ENCODE measurements at regions not wholly inside any gene's neighbourhood (a gene's known extent, or its start where the extent isn't known, plus 50 kb on each side); places are given as distances from the start of the nearest gene placed in this dataset.
"Not testable (repeated sequence)": the region's sequence is repeated elsewhere in the genome, so short reads cannot be mapped to it uniquely, and the experiment has no call there.

- WGBS, 2 donors: 54 to 60% methylated on average over 3 of the region's 3 CpGs
- H3K4me3 ChIP-seq; FAIRE-seq; ATAC-seq; intact Hi-C loops (cut with DNase I); H3K36me3 ChIP-seq; H3K27ac ChIP-seq; H3K4me1 ChIP-seq; H3K9me3 ChIP-seq; H3K27me3 ChIP-seq; DNase-seq: not testable (repeated sequence)
These were observed 82.5 kb downstream of the POTEH start for GRCh38 chr22:15772337-15772736.

GRCh38 chr22:15775118-15775517 lies 85.3 kb downstream of the POTEH start:
- H3K27me3 ChIP-seq; ATAC-seq; H3K9me3 ChIP-seq; intact Hi-C loops (cut with DNase I); H3K27ac ChIP-seq; FAIRE-seq; H3K4me1 ChIP-seq; H3K4me3 ChIP-seq; H3K36me3 ChIP-seq: not testable (repeated sequence)
- DNase-seq: peak in 2 of 6 donors; percentile 29 to 53
- WGBS, 2 donors: 47 to 52% methylated on average over 4 of the region's 7 CpGs

DNA sequence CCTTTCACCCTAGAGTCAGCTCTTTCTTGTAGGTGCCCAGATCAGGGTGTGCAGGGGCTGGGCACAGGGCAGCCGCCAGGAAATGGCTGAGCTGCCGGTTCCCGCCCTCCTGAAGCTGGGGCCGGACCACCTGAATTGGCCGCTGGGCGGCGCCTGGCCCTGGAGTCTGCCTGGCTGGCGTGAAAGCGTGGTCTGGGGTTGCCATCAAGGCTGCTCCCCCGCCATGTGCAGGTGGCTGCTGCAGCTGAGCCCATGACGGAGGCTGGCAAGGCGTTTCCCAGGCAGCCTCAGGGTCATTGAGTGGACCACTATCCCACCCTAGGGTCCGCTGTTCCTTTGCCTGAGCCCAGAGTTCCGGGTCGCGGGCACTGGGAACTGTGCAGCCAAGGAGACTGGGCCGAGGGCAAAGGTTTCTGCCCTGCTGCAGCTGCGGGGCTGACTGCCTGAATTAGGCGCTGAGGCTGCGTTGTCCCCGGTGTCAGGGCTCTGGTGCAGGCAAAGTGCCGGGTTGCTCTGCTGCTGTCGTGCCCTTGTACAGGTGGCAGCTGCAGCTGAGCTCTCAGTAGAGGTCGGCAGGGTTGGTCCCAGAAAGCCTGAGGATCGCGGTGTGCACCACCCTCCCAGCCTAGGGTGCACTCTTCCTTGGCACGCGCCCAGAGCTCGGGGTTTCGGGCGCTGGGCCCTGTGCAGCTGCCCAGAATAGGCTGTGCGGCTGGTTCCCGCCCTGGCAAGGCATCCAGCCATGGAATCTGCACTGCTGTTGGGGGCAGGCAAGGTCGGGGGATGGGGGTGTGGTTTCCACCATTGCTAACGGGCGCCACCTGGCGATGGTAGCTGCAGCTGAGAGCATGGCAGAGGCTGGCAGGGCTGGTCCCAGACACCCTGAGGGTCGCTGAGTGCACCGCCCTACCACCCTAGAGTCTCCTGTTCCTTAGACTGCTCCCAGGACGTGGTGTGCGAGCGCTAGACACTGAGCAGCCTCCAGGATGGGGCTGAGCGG lies 86.1 kb downstream of the POTEH start:
- H3K27me3 ChIP-seq; H3K4me1 ChIP-seq; FAIRE-seq; H3K36me3 ChIP-seq; intact Hi-C loops (cut with DNase I); H3K9me3 ChIP-seq; H3K27ac ChIP-seq; H3K4me3 ChIP-seq: not testable (repeated sequence)
- 59 to 62% methylated on average over 15 to 17 of the region's 43 CpGs for WGBS, 2 donors
- ATAC-seq (peak; percentile 74 to 97 (median 93)), DNase-seq (peak in 4 of 6 donors; percentile 18 to 87 (median 46))

DNA sequence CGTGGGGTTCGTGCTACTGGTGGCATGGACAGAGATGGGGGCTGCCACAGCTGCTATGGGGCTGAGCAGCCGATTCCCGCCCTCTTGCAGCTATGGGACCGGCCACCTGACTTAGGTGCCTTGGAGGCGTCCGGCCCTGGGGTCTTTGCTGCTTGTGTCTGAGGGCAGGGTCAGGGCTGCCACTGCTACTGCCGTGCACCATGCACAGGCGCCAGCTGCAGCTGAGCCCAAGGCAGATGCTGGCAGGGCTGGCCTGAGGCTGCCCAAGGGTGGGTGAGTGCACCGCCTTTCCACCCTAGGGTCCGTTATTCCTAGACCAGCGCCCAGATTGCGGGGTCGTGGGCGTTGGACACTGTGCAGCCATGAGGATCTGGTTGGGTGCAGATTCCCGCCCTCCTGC lies 86.9 kb downstream of the POTEH start:
- WGBS, 2 donors: 54 to 56% methylated on average over 8 to 10 of the region's 16 CpGs
- ATAC-seq; H3K4me3 ChIP-seq; H3K27ac ChIP-seq; intact Hi-C loops (cut with DNase I); H3K36me3 ChIP-seq; H3K4me1 ChIP-seq; FAIRE-seq; H3K27me3 ChIP-seq; H3K9me3 ChIP-seq: not testable (repeated sequence)
- DNase-seq: peak in 1 of 6 donors; percentile 26

- H3K9me3 ChIP-seq; FAIRE-seq; H3K4me3 ChIP-seq; intact Hi-C loops (cut with DNase I); H3K27me3 ChIP-seq; DNase-seq; H3K36me3 ChIP-seq; H3K27ac ChIP-seq; H3K4me1 ChIP-seq; ATAC-seq: not testable (repeated sequence)
- 63 to 79% methylated on average over 4 to 6 of the region's 24 CpGs for WGBS, 2 donors
These were observed 87.3 kb downstream of the POTEH start for GRCh38 chr22:15777150-15777549.

DNA sequence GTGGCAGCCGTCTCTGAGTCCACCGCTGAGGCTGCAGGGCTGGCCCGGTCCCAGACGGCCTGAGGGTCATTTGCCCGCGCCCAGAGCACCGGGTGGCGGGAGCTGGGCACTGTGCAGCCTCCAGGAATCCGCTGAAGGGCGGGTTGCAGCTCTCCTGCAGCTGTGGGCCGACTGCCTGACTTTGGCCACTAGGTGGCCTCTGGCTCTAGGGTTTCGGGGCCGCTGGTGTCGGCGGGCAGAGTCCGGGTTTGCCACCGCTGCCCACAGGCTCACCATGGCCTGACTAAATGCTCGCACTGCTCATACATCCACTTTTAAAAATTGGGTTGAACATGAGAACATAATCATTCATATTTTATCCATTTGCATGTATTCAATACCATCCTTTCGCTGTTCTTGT lies 87.7 kb downstream of the POTEH start:
- FAIRE-seq; H3K27ac ChIP-seq; H3K4me1 ChIP-seq; H3K36me3 ChIP-seq; H3K27me3 ChIP-seq; H3K4me3 ChIP-seq; intact Hi-C loops (cut with DNase I); H3K9me3 ChIP-seq: not testable (repeated sequence)
- ATAC-seq: peak; percentile 58 to 91 (median 90)
- peak in 1 of 6 donors; percentile 7 for DNase-seq
- 30 to 33% methylated on average over 6 to 8 of the region's 19 CpGs for WGBS, 2 donors

DNA sequence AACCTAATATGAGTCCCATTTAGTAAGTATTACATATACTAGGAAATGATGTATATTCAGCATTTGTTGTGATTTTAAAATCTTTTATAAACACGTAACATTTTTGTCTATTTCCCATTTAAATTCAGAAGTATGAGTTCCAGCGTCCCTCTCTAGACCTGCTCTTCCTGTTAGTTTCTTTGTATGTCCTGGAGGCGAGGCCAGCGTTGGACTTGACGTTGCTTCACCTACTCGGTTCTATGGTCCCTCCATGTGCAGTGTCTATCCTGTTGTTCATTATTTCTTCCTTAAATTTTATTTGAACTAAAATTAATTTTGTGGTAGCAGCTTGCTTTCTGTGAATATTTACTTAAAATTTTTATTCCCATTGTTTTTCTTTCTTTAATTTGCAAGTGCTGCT lies 88.5 kb downstream of the POTEH start:
- WGBS, 2 donors: 36 to 44% methylated on average over 6 of the region's 6 CpGs
- H3K4me3 ChIP-seq; H3K4me1 ChIP-seq; FAIRE-seq; H3K36me3 ChIP-seq; H3K9me3 ChIP-seq; H3K27me3 ChIP-seq; intact Hi-C loops (cut with DNase I); H3K27ac ChIP-seq; ATAC-seq: not testable (repeated sequence)
- peak in 1 of 6 donors; percentile 38 for DNase-seq

DNA sequence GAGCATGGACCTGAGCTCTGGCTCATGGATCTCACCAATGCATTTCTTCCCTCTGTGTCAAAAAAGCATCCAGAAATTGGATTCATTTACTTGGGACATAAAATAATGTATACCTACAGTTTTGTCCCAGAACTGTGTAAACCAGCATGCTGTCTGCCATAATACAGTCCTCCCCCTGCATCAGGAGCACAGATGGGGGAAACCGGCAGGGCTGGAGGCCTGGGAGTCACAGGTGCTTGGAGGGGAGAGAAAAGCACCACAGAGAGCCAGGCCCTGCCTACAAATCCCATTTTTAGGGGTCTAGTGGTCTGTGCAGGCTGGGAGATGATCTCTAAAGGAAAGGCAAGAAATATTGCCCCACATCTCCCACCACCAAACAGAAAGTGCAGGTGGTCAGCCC lies 91.8 kb downstream of the POTEH start:
- DNase-seq: peak in 1 of 6 donors; percentile 10
- 10 to 29% methylated on average over 1 of the region's 1 CpG for WGBS, 2 donors
- H3K27me3 ChIP-seq; H3K4me3 ChIP-seq; FAIRE-seq; H3K36me3 ChIP-seq; H3K27ac ChIP-seq; H3K4me1 ChIP-seq; intact Hi-C loops (cut with DNase I); H3K9me3 ChIP-seq; ATAC-seq: not testable (repeated sequence)

- H3K4me1 ChIP-seq; ATAC-seq; DNase-seq; H3K4me3 ChIP-seq; FAIRE-seq; intact Hi-C loops (cut with DNase I); H3K9me3 ChIP-seq; H3K27me3 ChIP-seq; H3K36me3 ChIP-seq; H3K27ac ChIP-seq: not testable (repeated sequence)
- 33 to 60% methylated on average over 1 of the region's 2 CpGs for WGBS, 2 donors
These were observed 93.1 kb downstream of the POTEH start for GRCh38 chr22:15782933-15783332.

GRCh38 chr22:15784383-15785085 lies 94.7 kb downstream of the POTEH start:
- H3K27ac ChIP-seq; FAIRE-seq; H3K27me3 ChIP-seq; DNase-seq; H3K9me3 ChIP-seq; H3K4me1 ChIP-seq; H3K4me3 ChIP-seq; intact Hi-C loops (cut with DNase I); H3K36me3 ChIP-seq: not testable (repeated sequence)
- peak; percentile 94 to 98 (median 97) for ATAC-seq
- no CpG with 5 or more reads among the region's 34 CpGs for WGBS, 2 donors

- H3K4me1 ChIP-seq; intact Hi-C loops (cut with DNase I); H3K27me3 ChIP-seq; FAIRE-seq; H3K27ac ChIP-seq; DNase-seq; ATAC-seq; H3K4me3 ChIP-seq; H3K36me3 ChIP-seq; H3K9me3 ChIP-seq: not testable (repeated sequence)
- WGBS, 2 donors: 24 to 29% methylated on average over 4 of the region's 4 CpGs
These were observed 97.3 kb downstream of the POTEH start for GRCh38 chr22:15786942-15787733.

All from pancreas (tissue), 10 donors.